ENCODE measurements at regions not wholly inside any gene's neighbourhood (a gene's known extent, or its start where the extent isn't known, plus 50 kb on each side); places are given as distances from the start of the nearest gene placed in this dataset.
"Not testable (repeated sequence)": the region's sequence is repeated elsewhere in the genome, so short reads cannot be mapped to it uniquely, and the experiment has no call there.

GRCh38 chr20:48155268-48155667 lies 370.0 kb upstream of the SULF2 start:
- DNase-seq (ENCODE audit: low read depth in 3 of 3) = no peak

GRCh38 chr20:48154040-48154765 lies 368.9 kb upstream of the SULF2 start:
- DNase-seq (ENCODE audit: low read depth in 3 of 3) = no peak

GRCh38 chr20:48153523-48153922 lies 368.2 kb upstream of the SULF2 start:
- DNase-seq (ENCODE audit: low read depth in 3 of 3) = no peak

- DNase-seq (ENCODE audit: low read depth in 3 of 3) = no peak
These were observed 367.8 kb upstream of the SULF2 start for GRCh38 chr20:48153103-48153502.

- DNase-seq (ENCODE audit: low read depth in 3 of 3) = no peak
These were observed 365.3 kb upstream of the SULF2 start for GRCh38 chr20:48150568-48150967.

- DNase-seq (ENCODE audit: low read depth in 3 of 3) = no peak
These were observed 364.6 kb upstream of the SULF2 start for GRCh38 chr20:48149902-48150301.

GRCh38 chr20:48148916-48149672 lies 363.8 kb upstream of the SULF2 start:
- DNase-seq (ENCODE audit: low read depth in 3 of 3) = no peak

- no peak for DNase-seq (ENCODE audit: low read depth in 3 of 3)
These were observed 362.7 kb upstream of the SULF2 start for GRCh38 chr20:48148020-48148419.

- no peak for DNase-seq (ENCODE audit: low read depth in 3 of 3)
These were observed 362.0 kb upstream of the SULF2 start for GRCh38 chr20:48147311-48147710.

- DNase-seq (ENCODE audit: low read depth in 3 of 3) = no peak
These were observed 361.6 kb upstream of the SULF2 start for GRCh38 chr20:48146877-48147276.

- DNase-seq (ENCODE audit: low read depth in 3 of 3) = no peak
These were observed 361.0 kb upstream of the SULF2 start for GRCh38 chr20:48146308-48146707.

- no peak for DNase-seq (ENCODE audit: low read depth in 3 of 3)
These were observed 358.3 kb upstream of the SULF2 start for GRCh38 chr20:48143435-48144081.

GRCh38 chr20:48142516-48142773 lies 357.2 kb upstream of the SULF2 start:
- DNase-seq (ENCODE audit: low read depth in 3 of 3) = no peak

GRCh38 chr20:48141660-48142515 lies 356.6 kb upstream of the SULF2 start:
- DNase-seq (ENCODE audit: low read depth in 3 of 3) = no peak

- DNase-seq (ENCODE audit: low read depth in 3 of 3) = no peak
These were observed 354.2 kb upstream of the SULF2 start for GRCh38 chr20:48139262-48140041.

- no peak for DNase-seq (ENCODE audit: low read depth in 3 of 3)
These were observed 347.6 kb upstream of the SULF2 start for GRCh38 chr20:48132834-48133233.

- no peak for DNase-seq (ENCODE audit: low read depth in 3 of 3)
These were observed 346.3 kb upstream of the SULF2 start for GRCh38 chr20:48131581-48131980.

GRCh38 chr20:48129345-48129942 lies 344.2 kb upstream of the SULF2 start:
- DNase-seq (ENCODE audit: low read depth in 3 of 3) = no peak

GRCh38 chr20:48128436-48128835 lies 343.2 kb upstream of the SULF2 start:
- DNase-seq (ENCODE audit: low read depth in 3 of 3) = no peak

- not testable (repeated sequence) for DNase-seq (ENCODE audit: low read depth in 3 of 3)
These were observed 342.7 kb upstream of the SULF2 start for GRCh38 chr20:48127964-48128363.

GRCh38 chr20:48127133-48127532 lies 341.9 kb upstream of the SULF2 start:
- not testable (repeated sequence) for DNase-seq (ENCODE audit: low read depth in 3 of 3)

Data from stimulated activated CD4-positive, alpha-beta T cell treated with anti-CD3 and anti-CD28 coated beads, TNF-alpha, amount 100 ng/mL, for 48 hours (primary cell).